ENCODE measurements at regions not wholly inside any gene's neighbourhood (a gene's known extent, or its start where the extent isn't known, plus 50 kb on each side); places are given as distances from the start of the nearest gene placed in this dataset.

GRCh38 chr13:86920961-86921360, 750.2 kb upstream of the SLITRK5 start:
- Histone ChIP-seq H3K56ac (ENCODE audit: insufficient read length, low read depth, low read length) (no peak overlapping the region), H2AFZ (ENCODE audit: low read length) (no peak overlapping the region), H4K91ac (ENCODE audit: insufficient read length, low read depth, low read length) (no peak overlapping the region), H3K14ac (ENCODE audit: insufficient read depth, low read length) (no peak overlapping the region), H2BK120ac (ENCODE audit: low read depth, low read length, poor library complexity, severe bottlenecking) (no peak overlapping the region), H3K4ac (ENCODE audit: low read depth, low read length) (no peak overlapping the region), H3K4me1 (ENCODE audit: insufficient read depth, low read length) (no peaks in the 10 kb centered on the region), H3K27ac (ENCODE audit: insufficient read length, low read depth, low read length) (no peak overlapping the region), H4K8ac (replicated peaks; ENCODE audit: insufficient read length, low read depth, low read length) (no peak overlapping the region), H3K23ac (ENCODE audit: insufficient read length, low read depth, low read length) (no peak overlapping the region), H2BK15ac (ENCODE audit: low read depth, low read length) (no peak overlapping the region), H3K27me3 (ENCODE audit: insufficient read depth, low read length) (no peaks in the 10 kb centered on the region), H3K4me2 (ENCODE audit: insufficient read depth, insufficient read length, low read length) (no peak overlapping the region), H2BK5ac (ENCODE audit: insufficient read length, low read length) (no peak overlapping the region), H3K9me3 (ENCODE audit: control insufficient read depth, low read depth, low read length) (no peaks in the 10 kb centered on the region), H3K79me2 (ENCODE audit: insufficient read depth, low read length) (no peaks in the 10 kb centered on the region), H2AK5ac (ENCODE audit: insufficient read length, low read length) (no peak overlapping the region), H4K20me1 (ENCODE audit: control insufficient read depth, insufficient read depth, insufficient read length) (no peaks in the 10 kb centered on the region), H3K9ac (ENCODE audit: extremely low read depth, insufficient read length, low read length) (no peak overlapping the region), H3K23me2 (ENCODE audit: insufficient read length, low read depth, low read length, poor library complexity, severe bottlenecking) (no peaks in the 10 kb centered on the region), H4K5ac (ENCODE audit: insufficient read length, low read depth, low read length) (no peak overlapping the region), H2BK12ac (ENCODE audit: insufficient read length, low read depth, low read length) (no peak overlapping the region), H3K79me1 (ENCODE audit: insufficient read depth, low read depth, low read length, poor library complexity, severe bottlenecking) (no peaks in the 10 kb centered on the region), H3T11ph (ENCODE audit: low read length) (no peak overlapping the region), H3K18ac (ENCODE audit: insufficient read length, low read depth, low read length) (no peak overlapping the region), H2BK20ac (ENCODE audit: low read depth, low read length, poor library complexity, severe bottlenecking) (no peak overlapping the region)
- peaks cover 16 to 17% of the 10 kb centered on the region in 2 experiments for H3K4me1 Mint-ChIP-seq
- H3K27me3 Mint-ChIP-seq (ENCODE audit: low read depth), result peaks cover 25% of the 10 kb centered on the region
- H3K4me3 Mint-ChIP-seq, result no peak overlapping the region
- TF ChIP-seq CTCF (conservative IDR thresholded peaks at IDR 0.05), result no peak
- peaks cover 0 to 2% (median 0%) of the 10 kb centered on the region in 3 experiments; a peak in 2 of 7 replicates for H3K36me3 Mint-ChIP-seq (ENCODE audit: insufficient read depth in 1 of 3, low read depth in 3 of 3)
- H3K27ac Mint-ChIP-seq, result no peak overlapping the region
- H3K9me3 Mint-ChIP-seq, result no peaks in the 10 kb centered on the region; a peak in 1 of 5 replicates
- DNase-seq, result no peak
- WGBS (ENCODE audit: extremely low coverage, insufficient read length, low lambda C conversion rate), result no CpG with 5 or more reads among the region's 1 CpG

Data from H9 (cell line).